Omental fat pad (tissue), 3 donors: ENCODE measurements at regions not wholly inside any gene's neighbourhood (a gene's known extent, or its start where the extent isn't known, plus 50 kb on each side); places are given as distances from the start of the nearest gene placed in this dataset.

Source experiments
- ATAC-seq: fragments of 150-250 bp; one replicate; pipeline ENCODE4 v1.9.1; 2016; ENCODE audit warnings: mild to moderate bottlenecking, moderate library complexity; ENCODE audit not compliant: low FRiP score
- DNase-seq: peaks from one replicate; pipeline ENCODE4 v3.0.0-alpha.2; 2019; ENCODE audit warnings: low spot score
- TF ChIP-seq, protein P1 (sequence below), 3 donors: fragments of 450-650 bp; IDR thresholded peaks; one replicate each; pipeline ENCODE4 v1.5.1; 2016 to 2017; ENCODE audit warnings: antibody characterized with exemption in 3 of 3, mild to moderate bottlenecking in 3 of 3, moderate library complexity in 2 of 3

DNA sequence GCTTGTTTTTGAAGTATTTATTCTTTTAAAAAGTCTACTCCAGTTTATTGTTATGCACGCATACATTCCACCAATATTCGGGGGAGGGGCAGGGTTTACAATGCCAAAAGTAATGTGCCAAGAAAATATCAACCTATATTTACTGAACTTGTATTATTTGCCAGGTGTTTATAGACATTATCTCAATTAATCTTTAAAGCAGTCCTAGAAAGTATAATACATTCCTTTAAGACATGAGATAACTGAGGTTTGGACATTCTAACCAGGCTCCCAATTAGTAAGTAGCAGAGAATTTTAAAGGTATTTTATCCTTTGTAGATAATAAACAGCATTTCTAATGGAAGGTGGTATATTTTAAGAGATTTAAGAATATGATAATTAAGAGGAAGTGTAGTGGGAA is 124.5 kb upstream of the LRIG3 start:
- TF ChIP-seq, protein P1, sequence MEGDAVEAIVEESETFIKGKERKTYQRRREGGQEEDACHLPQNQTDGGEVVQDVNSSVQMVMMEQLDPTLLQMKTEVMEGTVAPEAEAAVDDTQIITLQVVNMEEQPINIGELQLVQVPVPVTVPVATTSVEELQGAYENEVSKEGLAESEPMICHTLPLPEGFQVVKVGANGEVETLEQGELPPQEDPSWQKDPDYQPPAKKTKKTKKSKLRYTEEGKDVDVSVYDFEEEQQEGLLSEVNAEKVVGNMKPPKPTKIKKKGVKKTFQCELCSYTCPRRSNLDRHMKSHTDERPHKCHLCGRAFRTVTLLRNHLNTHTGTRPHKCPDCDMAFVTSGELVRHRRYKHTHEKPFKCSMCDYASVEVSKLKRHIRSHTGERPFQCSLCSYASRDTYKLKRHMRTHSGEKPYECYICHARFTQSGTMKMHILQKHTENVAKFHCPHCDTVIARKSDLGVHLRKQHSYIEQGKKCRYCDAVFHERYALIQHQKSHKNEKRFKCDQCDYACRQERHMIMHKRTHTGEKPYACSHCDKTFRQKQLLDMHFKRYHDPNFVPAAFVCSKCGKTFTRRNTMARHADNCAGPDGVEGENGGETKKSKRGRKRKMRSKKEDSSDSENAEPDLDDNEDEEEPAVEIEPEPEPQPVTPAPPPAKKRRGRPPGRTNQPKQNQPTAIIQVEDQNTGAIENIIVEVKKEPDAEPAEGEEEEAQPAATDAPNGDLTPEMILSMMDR (IDR thresholded peaks at IDR 0.05): no peak

DNA sequence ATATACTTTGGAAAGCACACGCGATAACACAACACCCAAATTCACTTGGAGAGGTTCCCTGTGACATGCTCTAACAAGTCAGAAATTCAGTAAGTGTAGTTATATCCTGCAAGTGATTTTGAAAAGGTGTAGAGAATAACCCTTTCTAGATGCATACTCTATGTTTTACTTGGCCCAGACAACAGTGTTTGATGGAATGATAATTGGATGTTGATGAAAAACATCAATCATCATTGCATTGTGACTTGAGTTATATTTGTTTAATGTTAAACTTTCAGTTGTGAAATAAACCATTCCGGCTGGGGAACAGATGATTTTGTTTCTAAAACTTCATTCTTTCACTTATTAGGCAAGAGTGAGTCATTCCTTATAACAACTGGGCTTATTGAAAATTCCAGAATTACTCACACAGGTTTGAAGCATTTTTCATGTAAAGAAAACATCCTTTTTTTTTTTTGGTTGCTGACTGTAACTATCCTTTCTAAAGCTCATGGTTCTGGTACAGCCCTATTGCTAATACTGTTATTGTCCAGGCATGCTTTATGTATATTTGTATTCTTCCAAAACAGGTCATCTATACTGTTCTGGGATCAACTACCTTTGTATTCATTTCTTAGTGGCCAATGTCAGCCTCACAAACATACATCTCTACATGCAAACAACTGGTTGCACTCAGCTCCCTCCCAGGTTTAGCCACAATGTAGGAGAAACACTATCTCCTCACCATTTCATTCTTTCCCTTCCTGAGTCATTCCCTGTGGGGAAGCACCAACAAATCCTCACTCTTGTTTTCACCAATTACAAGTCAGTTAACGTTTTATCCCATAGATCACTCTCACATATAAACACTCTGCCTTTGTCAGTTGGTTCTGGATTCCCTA is 121.2 kb upstream of the LRIG3 start:
- ATAC-seq (peak; percentile 70), DNase-seq (no peak)
- TF ChIP-seq, protein P1 (IDR thresholded peaks at IDR 0.05): no peak

More for the DNA sequence above, 124.5 kb upstream of the LRIG3 start:
- ATAC-seq (no peak), DNase-seq (no peak)

DNA sequence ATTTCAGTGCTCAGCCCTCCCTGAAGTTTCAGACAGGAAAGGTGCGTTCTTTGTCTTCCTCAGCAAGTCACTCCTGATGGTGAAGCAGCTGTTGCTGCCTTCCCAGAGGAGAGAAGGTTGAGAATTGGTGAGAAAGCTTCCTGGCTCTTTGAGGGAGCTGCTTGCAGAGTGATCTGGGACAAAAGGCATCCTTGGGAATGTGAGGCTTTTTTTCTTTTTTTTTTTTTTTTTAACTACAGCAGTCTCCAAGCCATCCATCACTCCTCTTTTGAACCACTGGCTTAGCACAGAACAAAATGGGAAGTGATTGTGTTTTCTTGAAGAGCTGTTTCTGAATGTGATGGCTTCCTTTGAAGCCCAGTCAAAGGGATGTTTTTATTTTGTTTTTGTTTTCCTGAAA is 120.4 kb upstream of the LRIG3 start:
- DNase-seq (no peak), ATAC-seq (no peak)
- TF ChIP-seq, protein P1 (IDR thresholded peaks at IDR 0.05): no peak

DNA sequence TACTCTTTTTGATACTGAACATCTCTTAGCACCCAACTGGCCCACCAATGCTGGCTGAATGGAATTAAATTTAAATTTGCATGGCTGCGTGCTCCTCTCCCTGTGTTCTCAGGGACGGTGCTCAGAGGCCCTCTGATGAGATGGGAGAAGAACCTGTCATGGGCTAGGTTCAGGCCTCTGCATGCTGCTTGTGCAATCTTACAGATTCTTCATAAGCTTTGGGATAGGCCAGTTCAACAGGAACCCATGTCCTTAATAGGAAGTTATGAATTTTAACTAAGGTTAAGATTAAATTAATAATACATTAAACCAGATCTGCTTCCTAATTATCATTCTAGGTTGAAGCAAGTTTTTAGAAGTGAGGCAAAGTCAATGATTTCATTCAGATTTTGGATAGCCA is 119.7 kb upstream of the LRIG3 start:
- no peak for ATAC-seq
- no peak for DNase-seq
- TF ChIP-seq, protein P1 (IDR thresholded peaks at IDR 0.05): no peak

DNA sequence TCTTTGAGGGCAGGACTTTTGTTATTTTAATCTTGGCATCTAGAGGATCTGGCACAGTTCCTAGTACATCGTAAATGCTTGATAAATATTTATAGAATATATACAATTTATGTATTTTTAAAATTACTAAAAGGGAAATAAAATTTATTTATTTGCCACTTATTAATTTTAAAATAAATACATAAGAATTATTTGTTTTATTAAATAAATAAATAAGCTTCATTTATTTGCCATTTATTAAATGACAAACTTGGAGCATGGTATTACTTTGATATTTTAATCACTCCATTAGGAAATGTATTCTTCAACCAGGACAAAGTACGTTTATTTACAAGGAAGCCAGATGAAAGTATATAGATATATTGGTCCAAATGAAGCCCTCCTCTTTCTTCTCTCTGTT is 118.7 kb upstream of the LRIG3 start:
- TF ChIP-seq, protein P1 (IDR thresholded peaks at IDR 0.05): no peak
- no peak for ATAC-seq

DNA sequence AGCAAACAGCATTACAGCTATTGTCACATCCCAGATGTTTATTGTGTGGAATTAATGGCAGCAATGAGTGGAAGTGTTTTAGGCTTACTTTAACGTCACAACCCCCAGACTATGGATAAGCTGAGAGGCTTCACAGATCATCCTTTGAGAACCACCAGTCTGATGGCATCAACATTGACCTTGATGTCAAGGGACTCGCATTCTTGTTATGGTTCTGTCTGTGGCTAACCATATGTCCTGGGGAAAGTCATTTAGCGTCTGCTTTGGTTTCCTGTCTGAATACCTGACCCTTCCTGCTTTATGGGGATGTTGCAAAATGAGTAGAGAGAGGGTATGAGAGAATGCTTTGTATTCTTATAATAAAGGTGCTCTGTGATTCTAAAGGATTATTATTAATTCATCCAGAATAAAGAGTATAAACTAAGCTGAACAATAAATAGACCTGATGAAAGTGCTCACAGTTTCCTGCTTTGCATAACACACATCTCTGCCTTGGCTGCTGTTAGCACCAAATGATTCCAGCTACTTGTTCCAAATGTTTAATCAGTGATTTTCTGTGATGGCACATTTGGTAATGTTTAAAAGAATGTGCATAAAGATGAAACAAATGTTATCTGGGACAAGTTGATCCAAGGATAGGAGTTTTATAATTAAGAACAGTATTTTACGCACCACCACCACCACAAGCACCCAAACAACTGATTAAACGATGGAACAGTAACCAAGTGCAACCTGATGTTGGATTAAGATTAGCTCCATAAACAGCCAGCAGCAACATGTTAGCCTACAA is 116.9 kb upstream of the LRIG3 start:
- ATAC-seq (no peak), DNase-seq (no peak)
- TF ChIP-seq, protein P1 (IDR thresholded peaks at IDR 0.05): no peak

More for the DNA sequence above, 118.7 kb upstream of the LRIG3 start:
- no peak for DNase-seq
